Stimulated activated CD8-positive, alpha-beta memory T cell treated with anti-CD3 and anti-CD28 coated beads, Interleukin-7, amount 100 ng/mL, for 48 hours (primary cell): ENCODE measurements at regions not wholly inside any gene's neighbourhood (a gene's known extent, or its start where the extent isn't known, plus 50 kb on each side); places are given as distances from the start of the nearest gene placed in this dataset.
A peak's percentile ranks its signal among the peaks of the same experiment; 100 is the strongest.

Experiments used
- DNase-seq, 2 donors: peaks; one replicate each; pipeline ENCODE4 v3.0.0-alpha.2; 2020; ENCODE audit warnings: low read depth in 1 of 2; ENCODE audit errors: extremely low read depth in 1 of 2

DNA sequence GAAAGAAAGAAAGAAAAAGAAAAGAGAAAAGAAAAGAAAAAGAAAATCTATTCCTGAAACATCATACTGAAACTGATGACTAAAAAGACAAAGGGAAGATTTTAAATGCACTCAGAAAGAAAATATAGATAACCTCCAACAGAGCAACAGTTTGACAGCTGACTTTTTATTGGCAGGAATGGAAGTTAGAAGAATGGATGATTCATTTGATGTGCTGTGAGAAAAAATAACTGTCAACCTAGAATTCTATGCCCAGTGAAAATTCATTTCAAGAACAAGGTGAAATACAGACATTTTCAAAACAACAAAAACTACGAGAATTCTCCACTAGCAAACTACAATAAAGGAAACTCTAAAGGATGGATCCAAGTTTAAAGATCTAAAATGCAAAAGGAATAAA is 50.5 kb upstream of the HSPA12A start:
- no peak for DNase-seq

DNA sequence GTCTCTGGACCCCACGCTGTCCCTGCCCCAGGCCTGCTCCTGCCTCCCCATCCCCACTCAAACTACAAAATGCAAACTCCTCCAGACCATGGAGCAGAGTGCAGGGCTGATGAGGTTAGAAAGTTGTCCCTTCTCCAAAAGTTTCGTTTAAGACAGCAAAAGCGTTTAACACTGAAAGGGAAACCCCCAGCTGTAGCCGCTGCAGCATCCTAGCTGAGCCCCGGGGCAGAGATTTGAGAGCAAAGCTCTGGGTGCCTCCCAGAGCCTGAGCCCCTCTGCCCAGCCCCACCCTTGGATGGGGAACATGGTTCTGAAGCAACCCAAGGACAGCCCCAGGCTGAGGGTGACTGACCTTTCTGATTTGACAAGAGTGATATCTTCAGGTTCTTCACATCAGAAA is 52.8 kb upstream of the ENO4 start:
- no peak for DNase-seq

DNA sequence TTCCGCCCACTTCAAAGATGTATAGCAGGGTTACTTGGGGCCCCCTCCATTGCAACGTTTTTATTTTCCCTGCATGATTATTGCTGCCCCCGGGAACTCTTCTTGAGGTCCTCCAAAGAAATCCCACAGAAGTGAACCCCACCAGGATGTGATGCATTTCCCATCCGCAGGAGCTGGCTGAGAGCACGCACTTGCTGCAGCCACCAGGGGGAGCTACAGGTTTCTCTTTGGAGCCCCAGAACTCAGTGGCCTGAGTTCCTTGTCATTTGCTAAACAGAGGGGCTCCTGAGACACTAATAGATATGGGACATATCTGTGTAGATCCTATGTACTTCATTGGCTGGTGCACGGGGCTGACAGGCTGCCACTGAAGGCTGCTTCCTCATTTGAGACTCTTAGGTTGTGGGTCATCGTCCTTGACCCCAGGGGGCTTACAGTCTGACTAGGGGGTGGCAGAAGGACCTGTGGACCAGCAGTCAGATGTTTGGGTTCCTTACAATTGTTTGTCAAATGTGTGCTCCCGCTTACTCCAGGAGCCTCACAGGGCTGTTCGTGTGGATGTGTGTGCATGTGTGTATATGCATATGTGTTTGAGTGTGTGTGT is 52.3 kb upstream of the ENO4 start:
- DNase-seq, result peak; percentile 10 to 39

DNA sequence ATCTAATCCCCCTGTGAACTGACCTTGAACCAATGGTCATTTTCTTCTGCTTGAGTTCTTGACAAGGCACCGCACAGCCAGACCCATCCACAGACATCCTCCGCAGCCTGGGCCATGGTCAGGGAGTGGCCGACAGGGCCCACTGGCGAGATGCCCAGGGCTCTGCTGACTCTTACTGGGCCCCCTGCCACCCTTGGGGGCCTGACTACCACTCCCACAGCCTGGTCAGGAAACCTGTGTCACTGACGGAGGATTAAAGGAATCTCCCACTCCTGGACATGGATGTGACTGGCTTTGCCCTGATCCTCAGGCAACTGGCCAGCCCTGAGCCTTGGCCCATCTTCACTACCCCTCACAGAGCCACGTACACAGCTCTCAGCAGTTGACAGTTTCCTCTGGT is 50.4 kb upstream of the ENO4 start:
- DNase-seq, result no peak
